HCT116 (cell line): ENCODE measurements at regions not wholly inside any gene's neighbourhood (a gene's known extent, or its start where the extent isn't known, plus 50 kb on each side); places are given as distances from the start of the nearest gene placed in this dataset.

Experiments
- ATAC-seq: fragments of 200-7000 bp; cut with Tn5 transposase; 2 replicates; pipeline ENCODE4 v1.9.1; 2020; ENCODE audit warnings: mild to moderate bottlenecking, moderate library complexity
- BruUV-seq: library from RNA; stranded (reverse); fragments of 400-500 nt; replicated peaks from 2 replicates; lab custom pipeline; 2021; lab: Mats Ljungman, UMichigan
- CTCF ChIA-PET: fragments of 300-600 bp; sonication (Branson Sonifier 250); formaldehyde crosslinking; loops from one replicate; lab custom pipeline; 2021; ENCODE audit warnings: antibody characterized with exemption; lab: Charles Lee
- POLR2A ChIA-PET: fragments of 300-600, 350-600 bp; sonication (Branson Sonifier 250); formaldehyde crosslinking; loops from one replicate; lab custom pipeline; 2021; ENCODE audit warnings: antibody characterized with exemption; lab: Charles Lee
- RAD21 ChIA-PET, 2 experiments: fragments of 300-600 bp; sonication (Branson Sonifier 250); formaldehyde crosslinking; loops; one replicate each; lab custom pipeline; 2023; ENCODE audit warnings: low total read pairs in 2 of 2; ENCODE audit not compliant: uncharacterized antibody in 2 of 2, unreplicated experiment in 2 of 2, low non-redundant PET in 1 of 2; lab: Charles Lee
- DNase-seq: peaks from one replicate; pipeline ENCODE4 v3.0.0-alpha.2; 2010; ENCODE audit warnings: low read depth, low spot score
- H2AFZ ChIP-seq: fragments of 200-600 bp; shearing (Covaris generic), sonication (generic); 2 replicates; pipeline ENCODE4 v1.6.1; 2017; ENCODE audit warnings: low read depth, mixed run types, mixed read lengths, antibody characterized with exemption, low read length; ENCODE audit not compliant: poor library complexity, severe bottlenecking
- H3K27ac ChIP-seq: 2 replicates; pipeline ENCODE4 v1.5.1; 2012; ENCODE audit warnings: low read depth, low read length
- H3K27me3 ChIP-seq: fragments of 200-600 bp; sonication (generic); 2 replicates; pipeline ENCODE4 v1.6.1; 2016; ENCODE audit warnings: mixed run types, low read length, mixed read lengths; ENCODE audit not compliant: insufficient read depth
- H3K36me3 ChIP-seq, 2 experiments: fragments of 200-500 bp in 1 of 2; fragments of 200-600 bp in 1 of 2; sonication (Bioruptor generic) in 1 of 2; sonication (generic) in 1 of 2; 2 replicates each; pipeline versions ENCODE4 v1.5.1 to v1.6.1; 2014 to 2016; ENCODE audit warnings: low read length in 2 of 2, inconsistent platforms in 1 of 2, mixed read lengths in 1 of 2, mixed run types in 1 of 2; ENCODE audit not compliant: insufficient read depth in 2 of 2, control insufficient read depth in 1 of 2
- H3K4me1 ChIP-seq, 2 experiments: fragments of 200-600 bp in 1 of 2; sonication (generic) in 1 of 2; 2 replicates each; pipeline versions ENCODE4 v1.5.1 to v1.6.1; 2012 to 2017; ENCODE audit warnings: low read length in 2 of 2, inconsistent platforms in 1 of 2, mild to moderate bottlenecking in 1 of 2, mixed read lengths in 1 of 2, mixed run types in 1 of 2, moderate library complexity in 1 of 2; ENCODE audit not compliant: insufficient read depth in 2 of 2, control insufficient read depth in 1 of 2
- H3K4me2 ChIP-seq: fragments of 200-600 bp; sonication (generic); 2 replicates; pipeline ENCODE4 v1.6.1; 2017; ENCODE audit warnings: mixed run types, low read length, mixed read lengths
- H3K4me3 ChIP-seq, 2 experiments: fragments of 200-600 bp in 1 of 2; sonication (generic) in 1 of 2; replicated peaks in 1 of 2; 2 replicates each; pipeline ENCODE4 v1.5.1; 2011 to 2016; ENCODE audit warnings: low read length in 2 of 2, control low read depth in 1 of 2, low read depth in 1 of 2, mild to moderate bottlenecking in 1 of 2, mixed read lengths in 1 of 2, mixed run types in 1 of 2
- H3K79me2 ChIP-seq: fragments of 200-600 bp; sonication (generic); 2 replicates; pipeline ENCODE4 v1.6.1; 2017; ENCODE audit warnings: mild to moderate bottlenecking, mixed run types, low read length, moderate library complexity, mixed read lengths; ENCODE audit not compliant: insufficient read depth
- H3K9ac ChIP-seq: fragments of 200-600 bp; sonication (generic); 2 replicates; pipeline ENCODE4 v1.6.1; 2016; ENCODE audit warnings: low read length, mixed read lengths
- H3K9me2 ChIP-seq: fragments of 200-600 bp; sonication (generic), shearing (Covaris generic); 2 replicates; pipeline ENCODE4 v1.6.1; 2017; ENCODE audit warnings: mixed run types, mild to moderate bottlenecking, moderate library complexity; ENCODE audit not compliant: insufficient read depth
- H3K9me3 ChIP-seq, 2 experiments: fragments of 200-500 bp in 1 of 2; fragments of 200-600 bp in 1 of 2; sonication (Bioruptor generic) in 1 of 2; sonication (generic) in 1 of 2; 2 replicates each; pipeline ENCODE4 v1.6.1; 2014 to 2017; ENCODE audit warnings: low read length in 2 of 2, mixed read lengths in 2 of 2, inconsistent platforms in 1 of 2, low read depth in 1 of 2, mild to moderate bottlenecking in 1 of 2, mixed run types in 1 of 2, moderate library complexity in 1 of 2; ENCODE audit not compliant: control insufficient read depth in 1 of 2, insufficient read depth in 1 of 2
- H4K20me1 ChIP-seq: fragments of 200-600 bp; sonication (generic), shearing (Covaris generic); 2 replicates; pipeline ENCODE4 v1.6.1; 2017; ENCODE audit warnings: mixed run types, mild to moderate bottlenecking, moderate library complexity; ENCODE audit not compliant: insufficient read depth
- CBX3 ChIP-seq: IDR thresholded peaks from 2 replicates; pipeline ENCODE4 v1.6.1; 2012; ENCODE audit warnings: low read depth
- EGR1 ChIP-seq: IDR thresholded peaks from 2 replicates; pipeline ENCODE4 v1.6.1; 2012; ENCODE audit warnings: low read depth
- ELF1 ChIP-seq: IDR thresholded peaks from 2 replicates; pipeline ENCODE4 v1.6.1; 2012; ENCODE audit warnings: low read depth, borderline replicate concordance
- EZH2 ChIP-seq: fragments of 200-600 bp; sonication (generic); IDR thresholded peaks from 2 replicates; pipeline ENCODE4 v1.6.1; 2017; ENCODE audit warnings: antibody characterized with exemption, mixed run types
- FOSL1 ChIP-seq: IDR thresholded peaks from 2 replicates; pipeline ENCODE4 v1.6.1; 2012; ENCODE audit warnings: low read depth
- POLR2A ChIP-seq: IDR thresholded peaks from 2 replicates; pipeline ENCODE4 v1.7.0; 2011; ENCODE audit warnings: borderline replicate concordance; ENCODE audit not compliant: insufficient read depth, insufficient read length; ENCODE audit errors: extremely low read depth
- POLR2AphosphoS5 ChIP-seq: IDR thresholded peaks from 2 replicates; pipeline ENCODE4 v1.6.1; 2011; ENCODE audit warnings: mild to moderate bottlenecking, low read depth, low read length, moderate library complexity
- RAD21 ChIP-seq: IDR thresholded peaks from 2 replicates; pipeline ENCODE4 v1.6.1; 2012; ENCODE audit warnings: low read depth, mild to moderate bottlenecking
- SIN3A ChIP-seq: IDR thresholded peaks from 2 replicates; pipeline ENCODE4 v1.6.1; 2012; ENCODE audit warnings: low read depth
- SP1 ChIP-seq: IDR thresholded peaks from 2 replicates; pipeline ENCODE4 v1.6.1; 2012; ENCODE audit warnings: low read depth
- SRF ChIP-seq: IDR thresholded peaks from 2 replicates; pipeline ENCODE4 v1.6.1; 2012; ENCODE audit warnings: low read depth
- YY1 ChIP-seq: IDR thresholded peaks from 2 replicates; pipeline ENCODE4 v1.6.1; 2011; ENCODE audit warnings: low read length, low read depth, moderate library complexity, mild to moderate bottlenecking; ENCODE audit not compliant: insufficient replicate concordance; ENCODE audit errors: extremely low read depth
- ZFX ChIP-seq: fragments of 450-650 bp; IDR thresholded peaks from 2 replicates; pipeline ENCODE4 v1.6.1; 2017
- ZNF274 ChIP-seq: fragments of 200-500 bp; sonication (Bioruptor generic); IDR thresholded peaks from 2 replicates; pipeline ENCODE4 v1.6.1; 2014; ENCODE audit warnings: mild to moderate bottlenecking, low read depth, low read length, inconsistent platforms
- intact Hi-C: fragments of 100-400 bp; cut with micrococcal nuclease; formaldehyde crosslinking; loops from 2 replicates; pipeline ENCODE4 v1.10.0; 2022
- TF ChIP-seq, protein P1 (sequence below): IDR thresholded peaks from 2 replicates; pipeline ENCODE4 v1.6.1; 2012; ENCODE audit warnings: low read depth
- TF ChIP-seq, protein P2 (sequence below): IDR thresholded peaks from 2 replicates; pipeline ENCODE4 v1.6.1; 2011; ENCODE audit warnings: mild to moderate bottlenecking, low read length, moderate library complexity; ENCODE audit not compliant: insufficient replicate concordance; ENCODE audit errors: extremely low read depth
- TF ChIP-seq, protein P3 (sequence below): IDR thresholded peaks from 2 replicates; pipeline ENCODE4 v1.6.1; 2012
- TF ChIP-seq, protein P4 (sequence below): IDR thresholded peaks from 2 replicates; pipeline ENCODE4 v1.6.1; 2012

DNA sequence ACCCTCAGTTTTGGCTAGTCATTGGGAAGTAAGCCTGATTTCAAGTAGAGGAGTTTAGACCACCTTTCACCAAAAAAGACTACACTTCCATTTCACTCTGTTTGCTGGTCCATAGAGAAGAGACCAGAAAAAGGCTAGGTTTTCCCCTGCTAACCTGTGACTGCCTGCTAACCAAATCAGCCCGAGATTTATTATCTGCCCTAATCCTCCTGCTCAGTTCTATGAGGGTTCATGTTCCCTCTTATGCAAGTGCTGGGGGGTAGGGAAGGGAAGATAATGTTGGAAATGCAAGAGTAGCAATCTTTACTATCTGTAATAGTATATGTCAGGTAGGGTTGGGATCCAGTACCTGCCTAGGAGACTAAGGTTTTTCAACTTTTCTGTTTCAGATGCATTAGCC, 51.6 kb upstream of the CCNG1 start:
- H4K20me1 ChIP-seq = no peaks in the 10 kb centered on the region
- no peak overlapping the region for H3K27ac ChIP-seq
- ChIA-PET RAD21 (no interaction called here), CTCF (no interaction called here), POLR2A (no interaction called here)
- no TSS peak for BruUV-seq
- H3K9ac ChIP-seq = no peak overlapping the region
- intact Hi-C loops = no loop called here
- no peak overlapping the region for H3K4me3 ChIP-seq
- DNase-seq (no peak), ATAC-seq (no peak)
- no peak overlapping the region for H2AFZ ChIP-seq
- no peaks in the 10 kb centered on the region; the same call in 1 of the 2 replicates for H3K27me3 ChIP-seq
- TF ChIP-seq CBX3 = no peak
- H3K4me1 ChIP-seq = no peaks in the 10 kb centered on the region
- no peaks in the 10 kb centered on the region for H3K9me3 ChIP-seq
- H3K36me3 ChIP-seq = no peaks in the 10 kb centered on the region
- H3K79me2 ChIP-seq = no peaks in the 10 kb centered on the region
- H3K4me2 ChIP-seq = no peak overlapping the region
- H3K9me2 ChIP-seq = no peaks in the 10 kb centered on the region

DNA sequence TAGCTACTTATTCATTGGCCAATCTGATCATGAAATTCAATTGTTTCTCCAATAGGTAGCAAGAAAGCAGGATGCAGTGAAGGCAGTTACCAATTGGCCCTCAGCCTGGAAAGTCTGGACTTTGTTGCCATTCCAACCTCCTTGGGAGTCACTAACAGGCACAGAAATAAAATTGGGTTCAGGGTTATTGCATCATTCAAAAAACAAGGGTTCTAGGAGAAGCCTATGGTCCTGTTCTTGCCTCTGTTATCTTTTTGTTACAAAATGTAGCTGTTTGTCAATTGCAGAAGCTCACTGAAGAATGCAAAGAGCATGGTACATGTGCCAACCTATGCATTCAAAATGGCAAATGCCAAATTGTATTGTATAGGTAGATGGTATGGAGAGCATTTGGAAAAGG, 51.0 kb upstream of the CCNG1 start:
- Histone ChIP-seq H3K79me2 (no peaks in the 10 kb centered on the region), H3K27ac (no peak overlapping the region), H4K20me1 (no peaks in the 10 kb centered on the region), H3K9me2 (no peaks in the 10 kb centered on the region), H3K36me3 (no peaks in the 10 kb centered on the region), H3K9ac (no peak overlapping the region), H3K4me1 (no peaks in the 10 kb centered on the region), H3K4me3 (no peak overlapping the region), H3K9me3 (no peaks in the 10 kb centered on the region), H3K4me2 (no peak overlapping the region), H3K27me3 (no peaks in the 10 kb centered on the region; the same call in 1 of the 2 replicates), H2AFZ (no peak overlapping the region)
- BruUV-seq = no TSS peak
- CTCF ChIA-PET = no interaction called here
- TF ChIP-seq ZNF274 (no peak), RAD21 (no peak), SRF (no peak), POLR2A (no peak), ZFX (no peak), POLR2AphosphoS5 (no peak), YY1 (no peak), SP1 (no peak), FOSL1 (no peak), CBX3 (no peak), SIN3A (no peak), ELF1 (no peak), EGR1 (no peak), EZH2 (no peak)
- TF ChIP-seq, protein P1, sequence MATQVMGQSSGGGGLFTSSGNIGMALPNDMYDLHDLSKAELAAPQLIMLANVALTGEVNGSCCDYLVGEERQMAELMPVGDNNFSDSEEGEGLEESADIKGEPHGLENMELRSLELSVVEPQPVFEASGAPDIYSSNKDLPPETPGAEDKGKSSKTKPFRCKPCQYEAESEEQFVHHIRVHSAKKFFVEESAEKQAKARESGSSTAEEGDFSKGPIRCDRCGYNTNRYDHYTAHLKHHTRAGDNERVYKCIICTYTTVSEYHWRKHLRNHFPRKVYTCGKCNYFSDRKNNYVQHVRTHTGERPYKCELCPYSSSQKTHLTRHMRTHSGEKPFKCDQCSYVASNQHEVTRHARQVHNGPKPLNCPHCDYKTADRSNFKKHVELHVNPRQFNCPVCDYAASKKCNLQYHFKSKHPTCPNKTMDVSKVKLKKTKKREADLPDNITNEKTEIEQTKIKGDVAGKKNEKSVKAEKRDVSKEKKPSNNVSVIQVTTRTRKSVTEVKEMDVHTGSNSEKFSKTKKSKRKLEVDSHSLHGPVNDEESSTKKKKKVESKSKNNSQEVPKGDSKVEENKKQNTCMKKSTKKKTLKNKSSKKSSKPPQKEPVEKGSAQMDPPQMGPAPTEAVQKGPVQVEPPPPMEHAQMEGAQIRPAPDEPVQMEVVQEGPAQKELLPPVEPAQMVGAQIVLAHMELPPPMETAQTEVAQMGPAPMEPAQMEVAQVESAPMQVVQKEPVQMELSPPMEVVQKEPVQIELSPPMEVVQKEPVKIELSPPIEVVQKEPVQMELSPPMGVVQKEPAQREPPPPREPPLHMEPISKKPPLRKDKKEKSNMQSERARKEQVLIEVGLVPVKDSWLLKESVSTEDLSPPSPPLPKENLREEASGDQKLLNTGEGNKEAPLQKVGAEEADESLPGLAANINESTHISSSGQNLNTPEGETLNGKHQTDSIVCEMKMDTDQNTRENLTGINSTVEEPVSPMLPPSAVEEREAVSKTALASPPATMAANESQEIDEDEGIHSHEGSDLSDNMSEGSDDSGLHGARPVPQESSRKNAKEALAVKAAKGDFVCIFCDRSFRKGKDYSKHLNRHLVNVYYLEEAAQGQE = no peak
- TF ChIP-seq, protein P2, sequence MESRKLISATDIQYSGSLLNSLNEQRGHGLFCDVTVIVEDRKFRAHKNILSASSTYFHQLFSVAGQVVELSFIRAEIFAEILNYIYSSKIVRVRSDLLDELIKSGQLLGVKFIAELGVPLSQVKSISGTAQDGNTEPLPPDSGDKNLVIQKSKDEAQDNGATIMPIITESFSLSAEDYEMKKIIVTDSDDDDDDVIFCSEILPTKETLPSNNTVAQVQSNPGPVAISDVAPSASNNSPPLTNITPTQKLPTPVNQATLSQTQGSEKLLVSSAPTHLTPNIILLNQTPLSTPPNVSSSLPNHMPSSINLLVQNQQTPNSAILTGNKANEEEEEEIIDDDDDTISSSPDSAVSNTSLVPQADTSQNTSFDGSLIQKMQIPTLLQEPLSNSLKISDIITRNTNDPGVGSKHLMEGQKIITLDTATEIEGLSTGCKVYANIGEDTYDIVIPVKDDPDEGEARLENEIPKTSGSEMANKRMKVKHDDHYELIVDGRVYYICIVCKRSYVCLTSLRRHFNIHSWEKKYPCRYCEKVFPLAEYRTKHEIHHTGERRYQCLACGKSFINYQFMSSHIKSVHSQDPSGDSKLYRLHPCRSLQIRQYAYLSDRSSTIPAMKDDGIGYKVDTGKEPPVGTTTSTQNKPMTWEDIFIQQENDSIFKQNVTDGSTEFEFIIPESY = no peak
- TF ChIP-seq, protein P3, sequence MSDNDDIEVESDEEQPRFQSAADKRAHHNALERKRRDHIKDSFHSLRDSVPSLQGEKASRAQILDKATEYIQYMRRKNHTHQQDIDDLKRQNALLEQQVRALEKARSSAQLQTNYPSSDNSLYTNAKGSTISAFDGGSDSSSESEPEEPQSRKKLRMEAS = no peak
- TF ChIP-seq, protein P4, sequence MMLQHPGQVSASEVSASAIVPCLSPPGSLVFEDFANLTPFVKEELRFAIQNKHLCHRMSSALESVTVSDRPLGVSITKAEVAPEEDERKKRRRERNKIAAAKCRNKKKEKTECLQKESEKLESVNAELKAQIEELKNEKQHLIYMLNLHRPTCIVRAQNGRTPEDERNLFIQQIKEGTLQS = no peak
- POLR2A ChIA-PET = no interaction called here
- RAD21 ChIA-PET = no interaction called here
- intact Hi-C loops = no loop called here
- ATAC-seq (no peak), DNase-seq (no peak)
